CD4-positive, alpha-beta T cell treated with Interferon gamma for 1 hour (primary cell): ENCODE measurements at regions not wholly inside any gene's neighbourhood (a gene's known extent, or its start where the extent isn't known, plus 50 kb on each side); places are given as distances from the start of the nearest gene placed in this dataset.
"Not testable (repeated sequence)": the region's sequence is repeated elsewhere in the genome, so short reads cannot be mapped to it uniquely, and the experiment has no call there.

Source experiments
- DNase-seq: peaks from one replicate; pipeline ENCODE4 v3.0.0-alpha.2; 2020

- DNase-seq: no peak
These were observed 63.7 kb upstream of the SYT4 start for GRCh38 chr18:43341014-43341413.

GRCh38 chr18:43350176-43350575 lies 72.9 kb upstream of the SYT4 start:
- DNase-seq: no peak

DNA sequence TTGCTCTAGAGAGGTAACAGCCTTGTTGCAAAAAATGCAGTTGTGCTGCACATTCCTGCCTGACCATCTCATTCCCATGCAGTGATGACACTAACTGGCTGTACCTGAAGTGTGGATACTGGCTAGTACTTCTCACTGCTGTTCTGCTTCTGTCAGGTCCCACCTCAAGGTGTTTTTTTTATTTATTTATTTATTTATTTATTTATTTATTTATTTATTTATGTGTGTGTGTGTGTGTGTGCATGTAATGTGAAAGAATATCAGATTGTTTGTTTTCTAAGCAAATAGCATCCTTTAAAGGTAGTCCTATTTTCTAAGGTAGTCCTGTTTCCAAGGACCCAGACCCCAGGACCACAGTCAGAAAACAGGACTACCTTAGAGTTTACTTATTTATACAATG lies 87.2 kb upstream of the SYT4 start:
- no peak for DNase-seq

GRCh38 chr18:43367895-43368294 lies 90.6 kb upstream of the SYT4 start:
- no peak for DNase-seq

DNA sequence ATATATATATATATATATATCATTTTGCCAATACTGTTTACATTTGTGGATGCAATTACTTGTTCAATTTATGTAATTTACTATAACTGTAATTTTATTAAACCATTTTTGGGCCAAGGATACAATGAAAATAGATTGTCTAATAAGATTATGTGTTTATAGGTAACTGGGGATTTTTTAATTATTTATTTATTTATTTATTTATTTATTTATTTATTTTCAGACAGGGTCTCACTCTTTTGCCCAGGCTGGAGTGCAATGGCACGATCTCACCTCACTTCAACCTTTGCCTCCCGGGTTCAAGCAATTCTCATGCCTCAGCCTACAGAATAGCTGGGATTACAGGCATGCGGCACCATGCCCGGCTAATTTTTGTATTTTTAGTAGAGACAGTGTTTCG lies 92.0 kb upstream of the SYT4 start:
- DNase-seq: not testable (repeated sequence)

DNA sequence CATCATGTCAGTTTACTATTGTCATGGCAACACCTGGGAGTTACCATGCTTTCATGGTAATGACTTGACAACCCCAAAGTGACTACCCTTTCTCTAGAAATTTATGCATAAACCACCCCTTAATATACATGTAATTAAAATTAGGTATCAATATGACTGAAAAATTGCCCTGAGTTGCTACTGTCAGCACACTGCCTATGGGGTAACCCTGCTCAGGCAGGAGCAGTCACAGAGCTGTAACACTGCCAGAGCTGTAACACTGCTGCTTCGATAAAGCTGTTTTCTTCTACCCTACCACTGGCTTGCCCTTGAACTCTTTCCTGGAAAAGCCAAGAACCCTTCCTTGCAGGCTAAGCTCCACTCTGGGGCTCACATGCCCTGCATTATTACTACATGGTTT lies 95.5 kb upstream of the SYT4 start:
- DNase-seq: no peak

DNA sequence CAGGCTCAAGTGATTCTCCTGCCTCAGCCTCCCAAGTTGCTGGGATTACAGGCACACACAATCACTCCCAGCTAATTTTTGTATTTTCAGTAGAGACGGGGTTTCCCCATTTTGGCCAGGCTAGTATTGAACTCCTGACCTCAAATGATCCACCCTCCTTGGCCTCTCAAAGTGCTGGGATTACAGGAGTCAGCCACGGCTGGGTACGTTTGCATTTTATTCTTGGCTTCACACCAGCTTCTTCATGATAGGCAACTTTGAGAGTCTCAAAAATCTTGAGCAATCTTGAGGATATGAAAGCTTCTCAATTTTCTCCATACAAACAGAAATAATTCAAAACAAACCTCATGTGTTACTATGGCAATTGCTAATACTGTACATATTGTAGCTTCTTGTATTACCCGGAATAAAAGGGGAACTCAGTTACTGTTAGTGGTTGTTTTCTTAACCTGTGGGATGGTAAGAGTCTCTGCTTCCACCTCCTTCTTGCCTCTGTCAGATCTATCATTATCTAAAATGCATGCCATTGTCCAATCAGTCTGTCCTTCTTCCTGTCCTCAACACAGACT lies 102.9 kb upstream of the SYT4 start:
- no peak for DNase-seq

DNA sequence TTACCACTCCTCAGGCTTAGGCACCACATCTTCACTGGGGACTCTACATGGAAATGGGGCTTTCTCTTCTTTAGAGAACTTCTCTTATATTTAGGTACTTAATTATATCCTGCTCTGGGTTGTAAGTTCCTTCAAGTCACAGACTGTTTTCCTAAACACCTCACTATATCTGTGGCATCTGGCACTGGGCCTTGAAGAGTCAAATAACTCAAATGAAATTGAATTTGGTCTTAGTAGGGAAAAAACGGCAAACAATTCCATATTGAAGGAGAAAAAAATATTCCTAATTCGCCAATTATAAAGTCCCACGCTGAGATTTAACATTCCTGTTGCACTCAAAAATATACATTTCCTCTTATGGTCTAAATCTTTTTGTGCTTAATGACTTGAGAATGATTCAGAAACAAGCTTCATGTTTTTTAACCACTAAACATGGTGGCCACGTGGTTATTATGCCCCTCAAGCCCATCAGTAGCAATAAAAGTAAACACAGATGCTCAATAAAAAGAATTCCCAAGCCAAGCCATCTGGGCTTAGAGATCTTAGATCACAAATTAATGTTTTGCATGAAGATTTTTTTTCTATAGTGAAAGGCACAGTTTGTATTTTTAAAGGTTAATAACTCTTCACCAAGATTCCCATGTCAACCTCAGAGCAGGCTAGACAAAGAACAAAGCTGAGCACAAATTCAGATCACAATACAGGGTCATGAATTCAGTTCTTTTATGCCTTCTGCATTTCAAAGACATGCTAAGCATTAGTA lies 105.5 kb upstream of the SYT4 start:
- no peak for DNase-seq

DNA sequence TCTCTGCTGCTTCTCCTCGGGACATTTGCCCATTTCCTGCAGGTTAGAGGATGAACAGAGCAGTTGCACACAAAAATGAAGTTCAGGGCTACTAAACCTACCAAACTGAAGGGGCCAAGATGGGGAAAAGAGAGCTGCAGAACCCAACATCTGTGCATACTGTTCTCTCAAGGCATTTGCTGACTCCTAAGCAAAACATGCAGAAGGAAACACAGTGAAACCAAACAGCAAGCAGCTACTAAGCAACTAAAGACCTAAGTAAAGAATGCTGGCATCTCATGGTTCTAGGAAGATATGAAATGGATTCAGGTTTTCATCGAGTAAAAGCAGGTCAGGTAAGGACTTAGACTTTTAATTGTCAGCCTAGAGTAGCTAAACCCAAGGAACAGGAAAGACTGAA lies 111.9 kb upstream of the SYT4 start:
- no peak for DNase-seq

GRCh38 chr18:43392168-43392567 lies 114.9 kb upstream of the SYT4 start:
- no peak for DNase-seq

DNA sequence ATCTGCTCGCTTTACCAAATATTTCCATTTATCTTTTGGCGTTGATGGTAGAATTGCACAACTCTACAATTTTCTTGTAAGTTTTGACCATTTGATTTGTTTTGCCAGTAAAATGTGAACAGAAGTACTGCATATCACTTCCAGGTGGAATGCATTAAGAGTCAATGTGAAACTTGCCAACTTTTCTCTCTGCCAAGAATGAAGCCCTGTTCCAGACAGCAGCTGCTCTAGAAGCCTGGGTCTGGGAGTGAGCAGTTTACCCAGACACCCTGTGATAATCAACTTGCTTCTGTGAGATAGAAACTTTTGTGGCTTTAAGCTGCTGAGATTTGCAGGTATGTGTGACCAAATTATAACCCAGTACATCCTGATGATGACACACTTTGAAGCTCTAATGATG lies 115.9 kb upstream of the SYT4 start:
- no peak for DNase-seq

- DNase-seq: no peak
These were observed 119.0 kb upstream of the SYT4 start for GRCh38 chr18:43396266-43396665.

- no peak for DNase-seq
These were observed 121.3 kb upstream of the SYT4 start for GRCh38 chr18:43398601-43399000.

- DNase-seq: no peak
These were observed 127.8 kb upstream of the SYT4 start for GRCh38 chr18:43405097-43405496.

GRCh38 chr18:43414006-43414405 lies 136.7 kb upstream of the SYT4 start:
- no peak for DNase-seq

GRCh38 chr18:43420091-43420490 lies 142.8 kb upstream of the SYT4 start:
- DNase-seq: no peak

- DNase-seq: no peak
These were observed 143.7 kb upstream of the SYT4 start for GRCh38 chr18:43420950-43421349.

- no peak for DNase-seq
These were observed 145.2 kb upstream of the SYT4 start for GRCh38 chr18:43422518-43422917.

DNA sequence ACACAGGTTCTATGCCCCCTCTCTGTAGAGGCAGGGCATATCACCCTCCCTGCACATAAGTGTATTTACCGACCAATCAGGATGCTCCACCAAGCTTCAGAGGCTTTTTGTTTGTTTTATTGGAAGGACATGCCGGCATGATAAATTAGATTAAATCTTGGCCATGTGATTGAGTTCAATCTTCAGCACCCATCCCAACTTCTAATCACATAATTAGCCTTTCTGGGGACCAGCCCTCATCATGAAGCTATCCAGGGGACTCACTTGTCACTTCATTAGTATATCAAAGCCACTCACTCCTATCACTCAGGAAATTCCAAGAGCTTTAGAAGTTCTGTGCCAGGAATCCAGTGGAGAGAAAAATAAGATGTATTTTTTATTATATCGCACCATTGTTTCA lies 158.6 kb upstream of the SYT4 start:
- DNase-seq: no peak

GRCh38 chr18:43442131-43442530 lies 164.8 kb upstream of the SYT4 start:
- DNase-seq: no peak

GRCh38 chr18:43442571-43442970 lies 165.3 kb upstream of the SYT4 start:
- no peak for DNase-seq

GRCh38 chr18:43465483-43465882 lies 188.2 kb upstream of the SYT4 start:
- no peak for DNase-seq

DNA sequence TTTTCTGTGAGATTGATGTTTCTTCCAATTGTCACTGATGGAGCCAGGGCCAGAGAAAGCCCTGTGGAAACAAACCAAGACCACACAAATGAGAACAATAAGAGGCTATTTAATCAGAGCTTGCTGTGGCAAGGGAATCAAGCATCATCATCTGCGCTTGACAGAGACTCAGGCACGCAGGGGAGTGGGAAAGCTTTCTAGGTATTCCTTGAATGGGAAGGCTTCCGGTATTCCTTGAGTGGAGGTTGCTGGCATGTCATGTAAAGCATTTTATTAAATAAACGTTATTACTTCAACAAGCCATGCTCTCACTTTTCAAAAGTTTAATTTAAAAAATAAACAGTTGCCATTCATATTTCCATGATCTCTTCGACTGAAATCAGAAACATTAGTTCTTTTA lies 194.6 kb upstream of the SYT4 start:
- no peak for DNase-seq

GRCh38 chr18:43481069-43481468 lies 203.8 kb upstream of the SYT4 start:
- no peak for DNase-seq

DNA sequence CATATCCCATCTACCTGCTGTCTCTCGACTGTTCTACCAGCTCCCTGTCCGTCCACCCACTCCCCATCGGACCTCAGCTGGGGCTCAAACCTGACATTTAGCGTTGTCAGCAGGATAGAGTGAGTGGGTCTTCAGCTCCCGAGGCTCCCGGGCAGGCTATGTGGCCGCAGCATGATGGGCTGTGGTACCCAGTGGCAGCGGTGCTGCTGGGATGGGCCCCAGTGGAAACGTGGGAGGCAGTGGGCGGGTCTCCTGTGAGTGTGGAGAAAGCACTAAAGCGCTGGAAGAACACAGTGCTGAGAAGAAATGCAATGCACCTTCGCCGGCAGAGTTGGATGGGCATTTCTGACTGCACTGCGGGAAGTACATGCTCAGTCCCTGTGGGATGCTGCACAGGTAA lies 204.8 kb upstream of the SYT4 start:
- DNase-seq: no peak
